ENCODE measurements at regions not wholly inside any gene's neighbourhood (a gene's known extent, or its start where the extent isn't known, plus 50 kb on each side); places are given as distances from the start of the nearest gene placed in this dataset.

DNA sequence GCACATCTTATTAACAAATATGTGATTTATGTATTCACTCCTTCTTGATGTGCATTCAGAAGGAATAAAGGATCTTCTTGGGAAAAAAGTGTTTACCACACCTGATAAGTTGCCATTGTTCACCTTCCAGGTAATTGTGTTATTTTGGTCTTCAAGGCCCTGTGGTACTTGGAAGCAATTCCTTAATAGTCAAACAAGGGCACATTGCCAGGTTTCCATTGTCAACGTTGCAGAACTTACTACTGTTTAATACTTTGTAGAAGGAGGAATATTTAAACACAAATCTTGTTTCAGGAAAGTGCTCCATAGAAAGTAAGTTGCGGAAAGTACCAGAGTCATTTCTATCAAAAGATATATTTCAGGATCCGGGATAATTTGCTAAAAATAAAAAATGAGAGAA lies 129.5 kb upstream of the SGK1 start:
- Mint-ChIP-seq H3K9me3 (no peaks in the 10 kb centered on the region), H3K4me1 (peaks cover 17% of the 10 kb centered on the region), H3K36me3 (ENCODE audit: low read depth) (no peaks in the 10 kb centered on the region), H3K27ac (no peak overlapping the region), H3K27me3 (ENCODE audit: low read depth, poor library complexity) (peaks cover 10% of the 10 kb centered on the region), H3K4me3 (no peak overlapping the region)
- DNase-seq = no peak
- TF ChIP-seq, protein P1, sequence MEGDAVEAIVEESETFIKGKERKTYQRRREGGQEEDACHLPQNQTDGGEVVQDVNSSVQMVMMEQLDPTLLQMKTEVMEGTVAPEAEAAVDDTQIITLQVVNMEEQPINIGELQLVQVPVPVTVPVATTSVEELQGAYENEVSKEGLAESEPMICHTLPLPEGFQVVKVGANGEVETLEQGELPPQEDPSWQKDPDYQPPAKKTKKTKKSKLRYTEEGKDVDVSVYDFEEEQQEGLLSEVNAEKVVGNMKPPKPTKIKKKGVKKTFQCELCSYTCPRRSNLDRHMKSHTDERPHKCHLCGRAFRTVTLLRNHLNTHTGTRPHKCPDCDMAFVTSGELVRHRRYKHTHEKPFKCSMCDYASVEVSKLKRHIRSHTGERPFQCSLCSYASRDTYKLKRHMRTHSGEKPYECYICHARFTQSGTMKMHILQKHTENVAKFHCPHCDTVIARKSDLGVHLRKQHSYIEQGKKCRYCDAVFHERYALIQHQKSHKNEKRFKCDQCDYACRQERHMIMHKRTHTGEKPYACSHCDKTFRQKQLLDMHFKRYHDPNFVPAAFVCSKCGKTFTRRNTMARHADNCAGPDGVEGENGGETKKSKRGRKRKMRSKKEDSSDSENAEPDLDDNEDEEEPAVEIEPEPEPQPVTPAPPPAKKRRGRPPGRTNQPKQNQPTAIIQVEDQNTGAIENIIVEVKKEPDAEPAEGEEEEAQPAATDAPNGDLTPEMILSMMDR (IDR thresholded peaks at IDR 0.05) = no peak

DNA sequence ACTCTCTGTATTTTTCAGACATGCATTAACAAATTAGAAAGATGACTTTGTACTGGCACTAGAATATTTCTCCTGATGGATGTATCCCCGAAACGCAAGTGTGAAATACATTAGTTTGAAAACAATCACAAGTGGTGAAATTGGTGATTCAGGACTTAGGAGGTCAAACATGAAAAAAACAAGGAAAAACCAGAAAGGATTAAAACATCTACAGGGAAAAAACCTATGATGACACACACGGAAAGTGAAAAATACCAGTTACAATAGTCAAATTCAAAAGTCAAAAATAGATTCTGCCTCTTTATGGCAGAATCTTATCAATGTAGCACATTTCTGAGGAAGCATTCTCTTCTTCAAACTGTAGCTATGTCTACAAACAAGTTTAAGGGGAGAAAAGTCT lies 129.0 kb upstream of the SGK1 start:
- H3K4me3 Mint-ChIP-seq = no peak overlapping the region
- H3K27me3 Mint-ChIP-seq (ENCODE audit: low read depth, poor library complexity) = peaks cover 10% of the 10 kb centered on the region
- H3K4me1 Mint-ChIP-seq = peaks cover 17% of the 10 kb centered on the region
- TF ChIP-seq, protein P1 (IDR thresholded peaks at IDR 0.05) = no peak
- no peak overlapping the region for H3K27ac Mint-ChIP-seq
- no peak for DNase-seq
- no peaks in the 10 kb centered on the region for H3K36me3 Mint-ChIP-seq (ENCODE audit: low read depth)
- no peaks in the 10 kb centered on the region for H3K9me3 Mint-ChIP-seq

DNA sequence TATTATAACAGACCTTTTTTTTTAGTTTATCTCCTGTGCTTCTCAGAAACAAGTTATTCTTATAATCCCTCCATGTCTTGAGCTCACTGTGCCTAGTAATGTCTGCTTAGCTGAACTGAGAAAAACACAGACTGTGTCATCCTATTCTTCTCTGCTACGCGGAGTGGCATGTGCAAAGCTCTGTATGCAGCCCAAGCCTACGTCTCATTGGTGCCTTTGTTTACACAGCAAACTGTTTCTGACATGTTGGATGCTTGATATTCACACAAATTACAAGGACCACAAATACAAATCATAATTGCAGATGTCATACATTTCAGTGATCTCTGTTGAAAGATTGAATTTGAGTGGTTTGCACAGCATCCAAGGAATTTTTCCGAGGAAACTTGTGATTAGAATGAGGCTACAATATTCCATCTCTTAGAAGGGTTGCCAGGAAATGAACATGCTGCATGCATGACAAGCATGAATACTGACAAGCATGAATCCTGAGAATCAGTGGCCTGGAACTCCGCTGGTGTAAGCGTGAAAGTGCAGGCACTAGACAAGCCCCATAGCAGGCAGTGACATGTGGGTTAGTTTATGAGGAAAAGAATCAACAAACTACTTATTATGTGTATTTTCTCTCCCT lies 128.4 kb upstream of the SGK1 start:
- H3K4me1 Mint-ChIP-seq = peaks cover 17% of the 10 kb centered on the region
- no peak overlapping the region for H3K27ac Mint-ChIP-seq
- DNase-seq = no peak
- no peak overlapping the region for H3K4me3 Mint-ChIP-seq
- H3K27me3 Mint-ChIP-seq (ENCODE audit: low read depth, poor library complexity) = peaks cover 10% of the 10 kb centered on the region
- H3K36me3 Mint-ChIP-seq (ENCODE audit: low read depth) = no peaks in the 10 kb centered on the region
- TF ChIP-seq, protein P1 (IDR thresholded peaks at IDR 0.05) = no peak
- H3K9me3 Mint-ChIP-seq = no peaks in the 10 kb centered on the region

DNA sequence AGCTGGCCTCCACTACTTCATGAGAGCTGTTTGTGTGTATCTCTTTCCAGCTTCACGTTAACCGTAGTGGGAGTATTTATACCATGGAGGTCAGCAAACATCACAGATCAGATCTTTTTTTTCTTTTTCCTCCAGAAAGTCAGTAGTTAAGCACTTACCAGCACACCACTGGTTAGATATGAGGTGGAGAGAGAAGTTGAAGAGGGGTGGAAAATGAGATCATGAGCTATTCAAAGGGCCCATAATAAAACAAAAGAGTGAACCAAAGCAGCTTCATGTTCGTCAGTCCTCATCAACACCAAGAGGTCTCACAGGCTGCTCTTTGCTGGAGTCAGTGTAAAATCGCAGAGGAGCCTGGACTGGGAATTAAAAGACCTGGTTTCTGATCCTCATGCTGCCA lies 125.1 kb upstream of the SGK1 start:
- Mint-ChIP-seq H3K9me3 (no peaks in the 10 kb centered on the region), H3K36me3 (ENCODE audit: low read depth) (no peaks in the 10 kb centered on the region)
- TF ChIP-seq, protein P1 (IDR thresholded peaks at IDR 0.05) = no peak

DNA sequence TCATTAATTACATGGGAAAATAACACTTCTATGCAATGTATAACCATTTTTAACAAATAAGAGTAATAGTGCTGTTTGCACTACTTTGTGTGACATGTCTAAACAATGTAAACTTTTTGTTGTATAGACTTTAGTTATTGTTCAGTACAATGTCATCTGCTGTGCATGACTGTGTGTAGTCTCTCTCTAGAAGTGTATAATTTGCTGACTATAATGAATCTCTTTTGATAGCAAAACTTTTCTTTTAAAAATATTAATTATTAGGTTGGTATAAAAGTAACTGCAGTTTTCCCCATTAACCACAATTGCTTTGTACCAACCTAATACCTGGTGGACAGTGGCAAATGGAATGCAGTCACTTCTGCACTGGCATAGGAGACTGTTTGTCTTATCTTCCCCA lies 124.2 kb upstream of the SGK1 start:
- Mint-ChIP-seq H3K27me3 (ENCODE audit: low read depth, poor library complexity) (no peaks in the 10 kb centered on the region), H3K4me3 (no peak overlapping the region), H3K9me3 (no peaks in the 10 kb centered on the region), H3K36me3 (ENCODE audit: low read depth) (no peaks in the 10 kb centered on the region), H3K27ac (no peak overlapping the region), H3K4me1 (peaks cover 36% of the 10 kb centered on the region)
- TF ChIP-seq, protein P1 (IDR thresholded peaks at IDR 0.05) = no peak
- DNase-seq = no peak

More for the DNA sequence above, 125.1 kb upstream of the SGK1 start:
- Mint-ChIP-seq H3K27me3 (ENCODE audit: low read depth, poor library complexity) (no peaks in the 10 kb centered on the region), H3K27ac (no peak overlapping the region), H3K4me1 (peaks cover 31% of the 10 kb centered on the region), H3K4me3 (no peak overlapping the region)
- DNase-seq = no peak

DNA sequence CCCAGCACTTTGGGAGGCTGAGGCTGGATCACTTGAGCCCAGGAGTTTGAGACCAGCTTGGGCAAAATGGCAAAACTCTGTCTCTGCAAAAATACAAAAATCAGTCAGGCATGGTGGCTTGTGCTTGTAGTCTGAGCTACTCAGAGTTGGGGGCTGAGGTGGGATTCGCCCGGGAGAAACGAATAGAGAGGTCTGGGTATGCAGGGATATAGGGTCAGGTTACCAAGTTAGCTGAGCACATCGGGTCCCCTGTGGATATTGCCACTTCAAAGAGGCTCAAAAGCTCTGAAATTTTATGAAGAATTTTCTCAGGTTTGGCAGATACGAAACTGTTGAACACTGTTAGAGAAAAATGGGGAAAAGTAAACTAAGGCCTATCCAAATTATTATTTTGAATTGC lies 120.9 kb upstream of the SGK1 start:
- Mint-ChIP-seq H3K9me3 (no peaks in the 10 kb centered on the region), H3K27me3 (ENCODE audit: low read depth, poor library complexity) (no peaks in the 10 kb centered on the region), H3K4me3 (peak overlapping the region; percentile 45), H3K36me3 (ENCODE audit: low read depth) (no peaks in the 10 kb centered on the region), H3K4me1 (peaks cover 39% of the 10 kb centered on the region), H3K27ac (peak overlapping the region; percentile 88)
- DNase-seq = peak; percentile 35
- TF ChIP-seq, protein P1 (IDR thresholded peaks at IDR 0.05) = no peak
